ENCODE measurements at regions not wholly inside any gene's neighbourhood (a gene's known extent, or its start where the extent isn't known, plus 50 kb on each side); places are given as distances from the start of the nearest gene placed in this dataset.

GRCh38 chr5:176739461-176740051 lies 70.8 kb upstream of the UNC5A start:
- no peak for DNase-seq (ENCODE audit: low read depth, low spot score)
- CTCF ChIA-PET = no interaction called here
- POLR2A ChIA-PET = no interaction called here
- Histone ChIP-seq H3K36me3 (ENCODE audit: control insufficient read depth in 1 of 2, insufficient read depth in 2 of 2, low read length in 2 of 2) (no peaks in the 10 kb centered on the region), H3K9me3 (ENCODE audit: control insufficient read depth in 1 of 2, insufficient read depth in 1 of 2, low read depth in 1 of 2, low read length in 2 of 2) (no peaks in the 10 kb centered on the region), H3K27ac (ENCODE audit: low read depth, low read length) (no peak overlapping the region), H3K9me2 (ENCODE audit: insufficient read depth) (no peaks in the 10 kb centered on the region), H3K4me3 (replicated peaks in 1 of 2; ENCODE audit: low read depth in 1 of 2, low read length in 2 of 2) (no peak overlapping the region), H2AFZ (ENCODE audit: low read depth, low read length, poor library complexity, severe bottlenecking) (no peak overlapping the region), H4K20me1 (ENCODE audit: insufficient read depth) (no peaks in the 10 kb centered on the region), H3K4me1 (ENCODE audit: control insufficient read depth in 1 of 2, insufficient read depth in 2 of 2, low read length in 2 of 2) (no peaks in the 10 kb centered on the region), H3K27me3 (ENCODE audit: insufficient read depth, low read length) (no peaks in the 10 kb centered on the region), H3K9ac (ENCODE audit: low read length) (no peak overlapping the region), H3K79me2 (ENCODE audit: insufficient read depth, low read length) (no peaks in the 10 kb centered on the region), H3K4me2 (ENCODE audit: low read length) (no peak overlapping the region)
- BruUV-seq (replicated peaks) = no TSS peak
- ATAC-seq = no peak
- TF ChIP-seq JUND (IDR thresholded peaks at IDR 0.05) = no peak
- no peak for TF ChIP-seq SP1 (IDR thresholded peaks at IDR 0.05; ENCODE audit: low read depth)
- no peak for TF ChIP-seq EZH2 (IDR thresholded peaks at IDR 0.05)
- TF ChIP-seq SIN3A (IDR thresholded peaks at IDR 0.05; ENCODE audit: low read depth) = no peak
- intact Hi-C loops (cut with micrococcal nuclease) = no loop called here
- RAD21 ChIA-PET (ENCODE audit: low non-redundant PET in 1 of 2, low total read pairs in 2 of 2, uncharacterized antibody in 2 of 2, unreplicated experiment in 2 of 2) = no interaction called here

GRCh38 chr5:176740131-176740701 lies 70.1 kb upstream of the UNC5A start:
- intact Hi-C loops (cut with micrococcal nuclease) = no loop called here
- BruUV-seq (replicated peaks) = no TSS peak
- no peak overlapping the region for H2AFZ ChIP-seq (ENCODE audit: low read depth, low read length, poor library complexity, severe bottlenecking)
- no peaks in the 10 kb centered on the region for H4K20me1 ChIP-seq (ENCODE audit: insufficient read depth)
- no peaks in the 10 kb centered on the region for H3K9me3 ChIP-seq (ENCODE audit: control insufficient read depth in 1 of 2, insufficient read depth in 1 of 2, low read depth in 1 of 2, low read length in 2 of 2)
- ChIA-PET POLR2A (no interaction called here), RAD21 (ENCODE audit: low non-redundant PET in 1 of 2, low total read pairs in 2 of 2, uncharacterized antibody in 2 of 2, unreplicated experiment in 2 of 2) (no interaction called here), CTCF (no interaction called here)
- H3K9me2 ChIP-seq (ENCODE audit: insufficient read depth) = no peaks in the 10 kb centered on the region
- H3K27ac ChIP-seq (ENCODE audit: low read depth, low read length) = no peak overlapping the region
- ATAC-seq = no peak
- H3K36me3 ChIP-seq (ENCODE audit: control insufficient read depth in 1 of 2, insufficient read depth in 2 of 2, low read length in 2 of 2) = no peaks in the 10 kb centered on the region
- H3K9ac ChIP-seq (ENCODE audit: low read length) = no peak overlapping the region
- H3K79me2 ChIP-seq (ENCODE audit: insufficient read depth, low read length) = no peaks in the 10 kb centered on the region
- DNase-seq (ENCODE audit: low read depth, low spot score) = no peak
- H3K4me1 ChIP-seq (ENCODE audit: control insufficient read depth in 1 of 2, insufficient read depth in 2 of 2, low read length in 2 of 2) = no peaks in the 10 kb centered on the region
- TF ChIP-seq SP1 (IDR thresholded peaks at IDR 0.05; ENCODE audit: low read depth) (no peak), EZH2phosphoT487 (IDR thresholded peaks at IDR 0.05; ENCODE audit: borderline replicate concordance) (no peak), TCF7L2 (IDR thresholded peaks at IDR 0.05; ENCODE audit: borderline replicate concordance, extremely low read depth, insufficient read depth, insufficient read length) (no peak), SIN3A (IDR thresholded peaks at IDR 0.05; ENCODE audit: low read depth) (no peak)
- H3K4me2 ChIP-seq (ENCODE audit: low read length) = no peak overlapping the region
- no peaks in the 10 kb centered on the region for H3K27me3 ChIP-seq (ENCODE audit: insufficient read depth, low read length)
- H3K4me3 ChIP-seq (replicated peaks in 1 of 2; ENCODE audit: low read depth in 1 of 2, low read length in 2 of 2) = no peak overlapping the region

Measured in HCT116 (cell line).